Natural killer cell (primary cell): ENCODE measurements at regions not wholly inside any gene's neighbourhood (a gene's known extent, or its start where the extent isn't known, plus 50 kb on each side); places are given as distances from the start of the nearest gene placed in this dataset.

Source experiments
- ATAC-seq, 3 donors: fragments of 150-1000 bp in 2 of 3; fragments of 200-7000 bp in 1 of 3; cut with Tn5 transposase; 1 replicate in 1 of 3; 2 replicates in 2 of 3; pipeline ENCODE4 v1.10.0; 2021; ENCODE audit warnings: mild to moderate bottlenecking in 2 of 3, moderate library complexity in 2 of 3
- DNase-seq, 2 donors: peaks; one replicate each; pipeline versions ENCODE4 v3.0.0 to v3.0.0-alpha.2; 2013 to 2021; ENCODE audit warnings: mixed read lengths in 1 of 2
- H3K27ac ChIP-seq: one replicate; pipeline ENCODE4 v1.5.1; 2013; ENCODE audit warnings: mild to moderate bottlenecking, low read length
- H3K27me3 ChIP-seq: one replicate; pipeline ENCODE4 v1.6.1; 2013; ENCODE audit warnings: low read length; ENCODE audit not compliant: control insufficient read depth, insufficient read depth
- H3K36me3 ChIP-seq: one replicate; pipeline ENCODE4 v1.6.1; 2013; ENCODE audit warnings: low read length; ENCODE audit not compliant: control insufficient read depth, insufficient read depth
- H3K4me1 ChIP-seq: one replicate; pipeline ENCODE4 v1.6.1; 2013; ENCODE audit warnings: low read length; ENCODE audit not compliant: control insufficient read depth, insufficient read depth
- H3K4me3 ChIP-seq: one replicate; pipeline ENCODE4 v1.5.1; 2013; ENCODE audit warnings: low read length
- H3K9me3 ChIP-seq: one replicate; pipeline ENCODE4 v1.6.1; 2013; ENCODE audit warnings: low read length; ENCODE audit not compliant: control insufficient read depth, insufficient read depth
- H3K27ac Mint-ChIP-seq, 2 donors: one replicate each; pipeline ENCODE4 v1.8.0; 2022; ENCODE audit warnings: mild to moderate bottlenecking in 2 of 2, mixed read lengths in 2 of 2, moderate library complexity in 1 of 2
- H3K27me3 Mint-ChIP-seq, 2 donors: one replicate each; pipeline ENCODE4 v1.8.0; 2022; ENCODE audit warnings: low read depth in 2 of 2, mixed read lengths in 2 of 2
- H3K36me3 Mint-ChIP-seq: one replicate; pipeline ENCODE4 v1.8.0; 2022; ENCODE audit warnings: mixed read lengths
- H3K4me1 Mint-ChIP-seq, 2 donors: one replicate each; pipeline ENCODE4 v1.8.0; 2022; ENCODE audit warnings: mixed read lengths in 2 of 2
- H3K4me3 Mint-ChIP-seq: one replicate; pipeline ENCODE4 v1.8.0; 2022; ENCODE audit warnings: mild to moderate bottlenecking, moderate library complexity, mixed read lengths
- H3K9me3 Mint-ChIP-seq, 2 donors: one replicate each; pipeline ENCODE4 v1.8.0; 2022; ENCODE audit warnings: mixed read lengths in 2 of 2
- CTCF ChIP-seq: fragments of 200-600 bp; IDR thresholded peaks from one replicate; pipeline ENCODE4 v1.8.0; 2022; ENCODE audit warnings: antibody characterized with exemption
- WGBS: methylation state at CpG from one replicate; pipeline ENCODE4 v1.1.7; 2013; ENCODE audit warnings: missing lambda C conversion rate; ENCODE audit not compliant: insufficient coverage; 5-methylcytosine and 5-hydroxymethylcytosine counted together
- intact Hi-C: fragments of 100-400 bp; cut with micrococcal nuclease; formaldehyde crosslinking; loops from one replicate; pipeline ENCODE4 v1.14.2; 2022

GRCh38 chr1:30194741-30195423 is 528.5 kb downstream of the MATN1 start:
- H3K4me3 ChIP-seq: no peak overlapping the region
- no peak for TF ChIP-seq CTCF
- Mint-ChIP-seq H3K27ac (peak overlapping the region in 1 of 2 donors; percentile 67), H3K9me3 (no peaks in the 10 kb centered on the region), H3K27me3 (peaks cover 0 to 4% of the 10 kb centered on the region in 2 donors), H3K4me1 (peaks cover 52 to 85% of the 10 kb centered on the region in 2 donors), H3K36me3 (no peaks in the 10 kb centered on the region), H3K4me3 (no peak overlapping the region)
- H3K27ac ChIP-seq: no peak overlapping the region
- H3K27me3 ChIP-seq: no peaks in the 10 kb centered on the region
- no peaks in the 10 kb centered on the region for H3K9me3 ChIP-seq
- peaks cover 45% of the 10 kb centered on the region for H3K4me1 ChIP-seq
- 81% methylated on average over 8 of the region's 8 CpGs for WGBS
- intact Hi-C loops: no loop called here
- ATAC-seq (no peak), DNase-seq (no peak)
- no peaks in the 10 kb centered on the region for H3K36me3 ChIP-seq

- H3K27ac ChIP-seq: no peak overlapping the region
- ATAC-seq (no peak), DNase-seq (no peak)
- no peaks in the 10 kb centered on the region for H3K36me3 Mint-ChIP-seq
- H3K27me3 ChIP-seq: no peaks in the 10 kb centered on the region
- H3K4me3 Mint-ChIP-seq: no peak overlapping the region
- H3K4me1 ChIP-seq: peaks cover 52% of the 10 kb centered on the region
- H3K27me3 Mint-ChIP-seq: peaks cover 0 to 4% of the 10 kb centered on the region in 2 donors
- peak overlapping the region in 1 of 2 donors; percentile 94 for H3K27ac Mint-ChIP-seq
- no peaks in the 10 kb centered on the region for H3K9me3 Mint-ChIP-seq
- 64% methylated on average over 6 of the region's 6 CpGs for WGBS
- H3K4me3 ChIP-seq: no peak overlapping the region
- no peak for TF ChIP-seq CTCF
- H3K36me3 ChIP-seq: no peaks in the 10 kb centered on the region
- H3K4me1 Mint-ChIP-seq: peaks cover 60 to 93% of the 10 kb centered on the region in 2 donors
- intact Hi-C loops: no loop called here
- H3K9me3 ChIP-seq: no peaks in the 10 kb centered on the region
Observed at GRCh38 chr1:30194046-30194619, 529.3 kb downstream of the MATN1 start.

GRCh38 chr1:30192969-30193630 is 530.3 kb downstream of the MATN1 start:
- H3K9me3 ChIP-seq: no peaks in the 10 kb centered on the region
- peaks cover 63% of the 10 kb centered on the region for H3K4me1 ChIP-seq
- Mint-ChIP-seq H3K9me3 (no peaks in the 10 kb centered on the region), H3K27ac (peak overlapping the region; percentile 94), H3K4me3 (no peak overlapping the region), H3K27me3 (peaks cover 0 to 4% of the 10 kb centered on the region in 2 donors), H3K36me3 (no peaks in the 10 kb centered on the region), H3K4me1 (peaks cover 70 to 100% of the 10 kb centered on the region in 2 donors)
- no peaks in the 10 kb centered on the region for H3K36me3 ChIP-seq
- no peaks in the 10 kb centered on the region for H3K27me3 ChIP-seq
- DNase-seq (no peak), ATAC-seq (no peak)
- WGBS: 64% methylated on average over 3 of the region's 3 CpGs
- peak overlapping the region; percentile 46 for H3K27ac ChIP-seq
- intact Hi-C loops: no loop called here
- H3K4me3 ChIP-seq: no peak overlapping the region
- no peak for TF ChIP-seq CTCF
